GM18499 (cell line): ENCODE measurements at regions not wholly inside any gene's neighbourhood (a gene's known extent, or its start where the extent isn't known, plus 50 kb on each side); places are given as distances from the start of the nearest gene placed in this dataset.
"Not testable (repeated sequence)": the region's sequence is repeated elsewhere in the genome, so short reads cannot be mapped to it uniquely, and the experiment has no call there.

ENCODE experiments used
- ATAC-seq: cut with Tn5 transposase; IDR thresholded peaks from one replicate; pipeline ENCODE4 v1.9.1; 2021; ENCODE audit warnings: moderate number of reproducible peaks; ENCODE audit not compliant: insufficient read depth, unreplicated experiment

DNA sequence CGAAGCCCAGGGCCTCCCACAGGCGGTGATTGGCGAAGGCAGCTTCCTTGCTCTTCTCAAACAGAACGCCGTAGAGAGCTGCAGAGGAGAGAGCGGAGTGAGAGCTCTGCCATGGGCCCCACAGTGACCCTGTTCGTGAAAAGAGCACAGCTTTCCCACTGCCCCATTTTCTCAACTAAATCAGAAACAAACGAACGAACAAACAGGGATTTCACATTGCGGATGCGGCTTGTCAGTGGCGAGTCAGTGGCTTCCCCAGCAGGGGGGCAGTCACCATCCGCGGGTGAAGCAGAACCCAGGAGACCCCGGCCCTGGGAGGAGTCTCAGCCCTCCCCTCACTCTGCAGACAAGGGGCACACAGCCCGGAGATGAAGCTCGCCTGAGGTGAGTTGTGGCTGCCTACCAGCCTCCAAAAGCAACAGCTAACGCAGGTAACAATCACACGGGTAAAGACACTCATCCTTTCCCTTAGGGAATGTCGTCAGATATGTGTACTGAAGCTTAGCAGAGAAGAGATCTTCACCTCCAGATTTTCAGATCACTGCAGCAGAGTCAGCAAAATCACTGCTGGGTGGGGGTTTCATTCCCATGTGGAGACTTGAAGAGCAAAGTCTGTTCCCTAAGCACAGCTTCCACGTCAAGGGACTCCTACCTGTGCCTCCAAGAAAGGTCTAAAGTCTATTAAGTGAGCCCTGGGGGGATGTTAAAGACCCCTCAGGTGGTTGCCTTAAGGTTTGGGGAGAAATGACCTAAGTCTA is 51.2 kb upstream of the GPR31 start:
- no peak for ATAC-seq

- no peak for ATAC-seq
Measured at GRCh38 chr6:167209577-167209975, 51.8 kb upstream of the GPR31 start.

DNA sequence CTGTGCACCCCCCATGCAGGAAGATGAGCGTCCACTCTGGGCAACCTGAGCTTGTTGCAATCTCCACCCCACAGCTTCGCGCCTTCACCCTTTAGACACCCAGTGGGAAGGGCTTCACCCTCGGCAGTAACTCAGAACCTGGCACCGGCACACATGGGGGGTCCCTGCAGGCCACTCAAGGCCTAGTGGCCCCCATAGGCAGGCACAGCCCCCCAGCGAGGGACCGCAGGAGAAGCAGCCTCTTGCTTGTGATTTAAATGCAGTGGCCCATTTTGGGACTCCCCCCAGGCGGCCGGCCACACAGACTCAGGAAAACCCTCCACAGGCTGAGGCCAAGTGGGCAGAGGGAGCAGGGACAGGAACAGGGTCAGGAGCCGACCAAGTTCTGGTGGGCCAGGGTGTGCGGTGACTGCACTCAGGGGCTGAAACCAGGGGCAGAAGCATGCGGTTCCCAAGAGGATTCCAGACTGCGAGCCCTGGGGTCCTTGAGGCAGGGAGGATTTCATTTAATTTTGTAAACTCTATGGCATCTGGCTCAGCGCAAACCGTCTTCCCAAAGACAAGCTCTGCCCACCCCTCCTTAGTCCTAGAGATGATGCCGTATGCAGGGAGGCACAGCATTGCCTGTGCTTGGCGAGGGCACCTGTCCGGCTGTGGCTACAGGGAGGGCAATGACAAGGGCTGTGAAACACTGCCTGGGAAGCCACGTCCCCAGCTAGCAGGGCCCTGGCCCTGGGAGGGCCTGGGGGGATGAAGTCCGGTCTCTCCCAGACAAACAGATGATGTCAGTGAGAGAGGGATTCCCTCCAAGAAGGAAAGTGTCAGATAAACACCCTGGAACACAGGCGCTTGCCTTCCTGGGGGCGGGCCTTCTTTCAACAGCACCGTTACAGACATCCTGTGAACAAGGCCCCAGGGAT is 52.9 kb upstream of the GPR31 start:
- no peak for ATAC-seq

DNA sequence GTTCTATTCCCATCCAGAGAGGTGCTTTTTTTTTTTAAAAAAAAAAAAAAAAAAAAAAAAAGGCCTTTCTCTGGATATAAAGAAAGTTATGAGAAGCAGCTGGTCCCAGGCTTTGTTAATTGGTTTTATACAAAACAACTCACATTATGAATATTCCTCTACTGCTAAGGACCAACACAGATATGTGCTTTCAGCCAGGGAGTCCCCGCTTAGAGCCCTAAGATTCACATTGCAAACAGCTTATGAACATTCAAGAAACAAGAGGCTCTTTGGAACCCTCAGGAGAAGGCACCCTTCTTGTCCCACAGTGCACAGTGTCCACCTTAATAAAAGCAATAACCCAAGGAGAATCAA is 53.5 kb upstream of the GPR31 start:
- no peak for ATAC-seq

GRCh38 chr6:167211881-167212712 is 54.3 kb upstream of the GPR31 start:
- no peak for ATAC-seq

- peak; percentile 73 for ATAC-seq
Measured at GRCh38 chr6:167212713-167213005, 54.9 kb upstream of the GPR31 start.

GRCh38 chr6:167214206-167214605 is 56.4 kb upstream of the GPR31 start:
- ATAC-seq: no peak

- not testable (repeated sequence) for ATAC-seq
Measured at GRCh38 chr6:167215429-167216250, 57.9 kb upstream of the GPR31 start.

DNA sequence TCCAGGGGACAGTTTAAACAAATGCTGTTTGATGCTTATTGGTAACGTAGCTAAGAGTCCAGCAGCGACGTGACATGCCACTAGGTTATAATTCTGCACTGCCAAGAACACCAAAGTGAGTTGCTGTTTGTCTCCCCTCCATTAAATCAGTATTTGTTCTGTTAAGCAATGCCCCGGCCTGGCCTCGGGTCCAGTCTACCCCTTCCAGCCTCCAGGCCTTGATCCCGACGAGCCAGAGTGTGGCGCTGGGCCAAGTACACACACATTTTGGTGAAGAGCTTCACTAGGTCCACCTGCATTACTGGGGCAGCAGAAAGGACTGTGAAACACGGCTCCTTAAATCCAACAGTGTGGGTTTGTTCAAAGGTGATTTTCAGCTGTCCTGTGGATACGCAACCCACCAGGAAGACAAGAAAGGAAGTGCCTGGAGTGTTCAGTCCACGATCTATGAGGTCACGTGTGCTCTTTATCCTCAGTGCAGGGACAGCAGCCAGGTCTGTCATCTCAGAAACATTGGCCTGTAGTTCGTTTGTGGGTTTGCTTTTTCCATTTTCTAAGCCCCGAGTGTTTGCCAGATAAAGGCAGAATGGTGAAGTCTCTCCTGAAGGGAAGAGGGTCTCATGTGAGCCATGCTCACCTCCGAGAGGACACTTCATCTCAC is 58.7 kb upstream of the GPR31 start:
- ATAC-seq: not testable (repeated sequence)

DNA sequence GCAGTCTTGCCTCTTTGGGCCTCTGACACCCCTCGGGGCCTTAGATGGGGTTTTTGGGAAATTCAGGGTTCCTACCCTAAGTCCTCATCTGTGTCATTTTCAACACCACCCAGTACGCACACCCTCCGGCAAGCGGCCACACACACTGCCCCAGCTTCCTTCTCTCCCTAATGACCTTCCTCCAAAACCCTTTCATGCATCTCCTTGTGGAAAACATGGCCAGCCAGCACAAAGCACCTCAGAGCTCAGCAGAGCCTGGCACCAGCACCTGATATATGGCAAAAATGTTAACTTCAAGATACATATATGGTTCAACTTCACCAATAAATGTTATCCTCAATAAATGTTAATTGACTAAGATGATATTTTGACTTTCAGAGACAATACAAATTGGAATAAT is 59.3 kb upstream of the GPR31 start:
- not testable (repeated sequence) for ATAC-seq

DNA sequence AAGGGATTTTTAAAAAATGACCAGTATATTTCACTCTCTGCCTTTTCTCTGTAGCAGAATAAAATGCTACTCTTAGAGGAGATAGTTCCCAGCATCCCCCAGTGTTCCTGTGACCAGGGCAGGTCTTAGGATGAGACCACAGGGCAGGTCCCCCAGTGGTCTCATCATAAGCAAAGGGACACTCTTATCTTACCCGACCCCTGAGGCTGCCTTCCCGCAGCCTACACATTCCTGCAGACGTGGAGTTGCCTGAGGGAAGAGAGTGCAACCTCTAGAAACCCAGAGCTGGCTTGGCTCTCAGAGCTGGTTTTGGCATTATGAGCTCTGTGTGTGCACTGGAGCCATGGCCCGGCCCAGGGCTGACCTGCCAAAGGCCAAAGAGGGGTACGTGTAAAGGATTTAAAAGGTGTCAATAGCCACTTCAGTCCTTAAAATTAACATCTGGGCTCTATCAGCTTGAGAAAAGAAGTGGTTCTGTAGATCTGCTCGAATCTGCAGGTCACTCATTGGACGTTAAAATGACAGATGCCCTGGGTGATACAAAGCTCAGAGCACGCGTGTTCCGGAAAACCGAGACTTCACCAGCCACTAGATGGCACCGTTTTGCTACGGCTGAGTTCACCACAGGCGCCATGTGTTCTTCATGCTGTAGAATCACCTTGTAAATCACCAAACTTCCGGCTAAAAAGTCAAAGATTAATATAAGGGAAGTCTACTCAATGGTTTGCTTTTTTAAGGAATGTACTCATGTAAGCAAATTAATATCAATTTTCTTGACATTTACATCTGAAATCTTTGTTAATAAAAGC is 60.4 kb upstream of the GPR31 start:
- not testable (repeated sequence) for ATAC-seq

GRCh38 chr6:167219079-167219478 is 61.3 kb upstream of the GPR31 start:
- ATAC-seq: not testable (repeated sequence)

- no peak for ATAC-seq
Measured at GRCh38 chr6:167219967-167220512, 62.3 kb upstream of the GPR31 start.

- ATAC-seq: no peak
Measured at GRCh38 chr6:167221400-167222201, 63.8 kb upstream of the GPR31 start.

GRCh38 chr6:167225566-167226382 is 65.3 kb upstream of the UNC93A start:
- ATAC-seq: not testable (repeated sequence)

- no peak for ATAC-seq
Measured at GRCh38 chr6:167226383-167226685, 64.8 kb upstream of the UNC93A start.

DNA sequence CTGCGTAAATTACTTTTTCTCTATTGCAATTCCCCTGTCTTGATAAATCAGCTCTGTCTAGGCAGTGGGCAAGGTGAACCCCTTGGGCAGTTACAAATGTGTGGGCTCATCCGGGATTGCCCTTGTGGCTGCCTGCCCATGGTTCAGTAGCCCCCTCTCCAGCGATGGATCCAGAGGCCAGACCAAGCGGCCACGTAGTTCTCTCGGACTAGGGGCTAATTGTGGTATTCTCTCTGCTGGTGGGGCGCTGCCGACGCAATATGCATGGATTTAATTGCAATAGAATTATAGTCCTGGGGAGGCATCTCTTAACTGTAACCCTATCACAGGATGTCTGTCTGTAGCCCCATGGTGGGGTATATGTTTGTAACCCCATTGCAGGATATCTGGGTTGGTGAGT is 64.3 kb upstream of the UNC93A start:
- no peak for ATAC-seq
